Right lobe of liver (tissue), 4 donors: ENCODE measurements at regions not wholly inside any gene's neighbourhood (a gene's known extent, or its start where the extent isn't known, plus 50 kb on each side); places are given as distances from the start of the nearest gene placed in this dataset.

Source experiments
- POLR2A ChIP-seq: fragments of 450-650 bp; IDR thresholded peaks from one replicate; pipeline ENCODE4 v1.6.1; 2017; ENCODE audit warnings: antibody characterized with exemption, mild to moderate bottlenecking
- TF ChIP-seq, protein P1 (sequence below), 4 donors: fragments of 200-600 bp in 3 of 4; fragments of 450-650 bp in 1 of 4; IDR thresholded peaks; one replicate each; pipeline versions ENCODE4 v1.5.1 to v1.8.0; 2016 to 2022; ENCODE audit warnings: antibody characterized with exemption in 4 of 4, mild to moderate bottlenecking in 2 of 4
- donor health status: DM: no; HTN: no; CAD: no.
- donor health status: DM: no; HTN: no; CAD: no.
- donor health status: DM: no; HTN: yes; CAD: no.

GRCh38 chr4:67275179-67275750 is 270.0 kb downstream of the CENPC start:
- TF ChIP-seq, protein P1, sequence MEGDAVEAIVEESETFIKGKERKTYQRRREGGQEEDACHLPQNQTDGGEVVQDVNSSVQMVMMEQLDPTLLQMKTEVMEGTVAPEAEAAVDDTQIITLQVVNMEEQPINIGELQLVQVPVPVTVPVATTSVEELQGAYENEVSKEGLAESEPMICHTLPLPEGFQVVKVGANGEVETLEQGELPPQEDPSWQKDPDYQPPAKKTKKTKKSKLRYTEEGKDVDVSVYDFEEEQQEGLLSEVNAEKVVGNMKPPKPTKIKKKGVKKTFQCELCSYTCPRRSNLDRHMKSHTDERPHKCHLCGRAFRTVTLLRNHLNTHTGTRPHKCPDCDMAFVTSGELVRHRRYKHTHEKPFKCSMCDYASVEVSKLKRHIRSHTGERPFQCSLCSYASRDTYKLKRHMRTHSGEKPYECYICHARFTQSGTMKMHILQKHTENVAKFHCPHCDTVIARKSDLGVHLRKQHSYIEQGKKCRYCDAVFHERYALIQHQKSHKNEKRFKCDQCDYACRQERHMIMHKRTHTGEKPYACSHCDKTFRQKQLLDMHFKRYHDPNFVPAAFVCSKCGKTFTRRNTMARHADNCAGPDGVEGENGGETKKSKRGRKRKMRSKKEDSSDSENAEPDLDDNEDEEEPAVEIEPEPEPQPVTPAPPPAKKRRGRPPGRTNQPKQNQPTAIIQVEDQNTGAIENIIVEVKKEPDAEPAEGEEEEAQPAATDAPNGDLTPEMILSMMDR (IDR thresholded peaks at IDR 0.05) = no peak
- TF ChIP-seq POLR2A = no peak
